Peyer's patch (tissue), 4 donors: ENCODE measurements at regions not wholly inside any gene's neighbourhood (a gene's known extent, or its start where the extent isn't known, plus 50 kb on each side); places are given as distances from the start of the nearest gene placed in this dataset.

ENCODE experiments used
- DNase-seq, 3 donors: peaks; one replicate each; pipeline ENCODE4 v3.0.0-alpha.2; 2017 to 2019
- H3K27ac ChIP-seq, 4 donors: fragments of 200-600 bp; sonication (generic); one replicate each; pipeline ENCODE4 v1.5.1; 2016 to 2019
- H3K27me3 ChIP-seq, 2 donors: fragments of 200-600 bp; sonication (generic); one replicate each; pipeline ENCODE4 v1.5.1; 2019
- H3K36me3 ChIP-seq, 3 donors: fragments of 200-600 bp; sonication (generic); one replicate each; pipeline ENCODE4 v1.5.1; 2016 to 2019
- H3K4me1 ChIP-seq, 4 donors: fragments of 200-600 bp; sonication (generic); one replicate each; pipeline ENCODE4 v1.5.1; 2016 to 2019
- H3K4me3 ChIP-seq, 4 donors: fragments of 200-600 bp; sonication (generic); 1 replicate in 3 of 4; 2 replicates in 1 of 4; pipeline ENCODE4 v1.5.1; 2016 to 2019; ENCODE audit warnings: mild to moderate bottlenecking in 1 of 4
- H3K9me3 ChIP-seq, 4 donors: fragments of 200-600 bp; sonication (generic); one replicate each; pipeline ENCODE4 v1.5.1; 2016 to 2019; ENCODE audit warnings: mild to moderate bottlenecking in 1 of 4
- POLR2A ChIP-seq, 2 donors: fragments of 450-650 bp; IDR thresholded peaks; one replicate each; pipeline ENCODE4 v1.5.1; 2017; ENCODE audit warnings: antibody characterized with exemption in 2 of 2, mild to moderate bottlenecking in 2 of 2, moderate library complexity in 2 of 2
- TF ChIP-seq, protein P1 (sequence below), 6 experiments: fragments of 450-650 bp in 4 of 6; fragments of 200-600 bp in 2 of 6; sonication (generic) in 1 of 6; IDR thresholded peaks; one replicate each; pipeline ENCODE4 v1.5.1; 2017 to 2019; ENCODE audit warnings: antibody characterized with exemption in 6 of 6, mild to moderate bottlenecking in 3 of 6, moderate library complexity in 1 of 6

DNA sequence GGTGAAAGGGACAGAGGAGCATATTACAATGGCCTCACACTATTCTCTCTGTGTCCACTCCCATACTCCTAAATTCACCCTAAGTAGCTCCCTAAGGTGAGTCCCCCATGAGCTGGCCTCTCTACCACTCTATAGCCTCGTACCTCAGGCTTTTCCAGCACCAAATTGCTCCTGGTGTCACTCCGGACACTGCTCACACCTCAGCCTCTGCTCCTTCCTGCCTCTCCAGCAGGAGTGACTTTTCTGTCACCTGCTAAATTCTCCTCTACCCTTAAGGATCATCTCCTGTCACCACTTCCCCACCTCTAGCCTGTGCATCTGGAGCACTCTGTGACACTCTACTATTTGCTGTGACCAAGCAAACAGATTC is 65.8 kb upstream of the CAMK1G start:
- H3K36me3 ChIP-seq, result no peaks in the 10 kb centered on the region
- no peaks in the 10 kb centered on the region for H3K4me1 ChIP-seq
- H3K4me3 ChIP-seq, result no peak overlapping the region
- no peak for DNase-seq
- no peaks in the 10 kb centered on the region for H3K27me3 ChIP-seq
- H3K27ac ChIP-seq, result no peak overlapping the region
- TF ChIP-seq, protein P1, sequence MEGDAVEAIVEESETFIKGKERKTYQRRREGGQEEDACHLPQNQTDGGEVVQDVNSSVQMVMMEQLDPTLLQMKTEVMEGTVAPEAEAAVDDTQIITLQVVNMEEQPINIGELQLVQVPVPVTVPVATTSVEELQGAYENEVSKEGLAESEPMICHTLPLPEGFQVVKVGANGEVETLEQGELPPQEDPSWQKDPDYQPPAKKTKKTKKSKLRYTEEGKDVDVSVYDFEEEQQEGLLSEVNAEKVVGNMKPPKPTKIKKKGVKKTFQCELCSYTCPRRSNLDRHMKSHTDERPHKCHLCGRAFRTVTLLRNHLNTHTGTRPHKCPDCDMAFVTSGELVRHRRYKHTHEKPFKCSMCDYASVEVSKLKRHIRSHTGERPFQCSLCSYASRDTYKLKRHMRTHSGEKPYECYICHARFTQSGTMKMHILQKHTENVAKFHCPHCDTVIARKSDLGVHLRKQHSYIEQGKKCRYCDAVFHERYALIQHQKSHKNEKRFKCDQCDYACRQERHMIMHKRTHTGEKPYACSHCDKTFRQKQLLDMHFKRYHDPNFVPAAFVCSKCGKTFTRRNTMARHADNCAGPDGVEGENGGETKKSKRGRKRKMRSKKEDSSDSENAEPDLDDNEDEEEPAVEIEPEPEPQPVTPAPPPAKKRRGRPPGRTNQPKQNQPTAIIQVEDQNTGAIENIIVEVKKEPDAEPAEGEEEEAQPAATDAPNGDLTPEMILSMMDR (IDR thresholded peaks at IDR 0.05), result no peak
- no peak for TF ChIP-seq POLR2A (IDR thresholded peaks at IDR 0.05)
- H3K9me3 ChIP-seq, result no peaks in the 10 kb centered on the region

DNA sequence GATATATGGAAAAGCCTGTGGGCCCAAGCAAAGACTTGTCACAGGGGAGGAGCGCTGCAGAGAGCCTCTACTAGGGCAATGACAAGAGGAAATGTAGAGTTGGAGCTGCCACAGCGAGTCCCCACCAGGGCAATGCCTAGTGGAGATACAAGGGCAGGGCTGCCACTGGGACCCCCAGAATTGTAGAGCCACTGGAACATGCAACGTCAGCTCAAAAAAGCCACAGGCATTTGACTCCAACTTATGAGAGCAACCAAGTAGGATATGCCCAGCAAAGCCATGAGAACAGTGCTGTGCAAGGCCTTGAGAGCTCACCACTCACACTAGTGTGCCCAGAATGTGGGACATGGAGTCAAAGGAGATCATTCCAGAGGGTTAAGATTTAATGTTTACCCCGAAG is 63.7 kb upstream of the CAMK1G start:
- no peaks in the 10 kb centered on the region for H3K36me3 ChIP-seq
- DNase-seq, result no peak
- no peaks in the 10 kb centered on the region for H3K9me3 ChIP-seq
- no peak overlapping the region for H3K27ac ChIP-seq
- H3K4me1 ChIP-seq, result no peaks in the 10 kb centered on the region
- no peak overlapping the region for H3K4me3 ChIP-seq
- TF ChIP-seq, protein P1 (IDR thresholded peaks at IDR 0.05), result no peak
- TF ChIP-seq POLR2A (IDR thresholded peaks at IDR 0.05), result no peak
- H3K27me3 ChIP-seq, result no peaks in the 10 kb centered on the region

DNA sequence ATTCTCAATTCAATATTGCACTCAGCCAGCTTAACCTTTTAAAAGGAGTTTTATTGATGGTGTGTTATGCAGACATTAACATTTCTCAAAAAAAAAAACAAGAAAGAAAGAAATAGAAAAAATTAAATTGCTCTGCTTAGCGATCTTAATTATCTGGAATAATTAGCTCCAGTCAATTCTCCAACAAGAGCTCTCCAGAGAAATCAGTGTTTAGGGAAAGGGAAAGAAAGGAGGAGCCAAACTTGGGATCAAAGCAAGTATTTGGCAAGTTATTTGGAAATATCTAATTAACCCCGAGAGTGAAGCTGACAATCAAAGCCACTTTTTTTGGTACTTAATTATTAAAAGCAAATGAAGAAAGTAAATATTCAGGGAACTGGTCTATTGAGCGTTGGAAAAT is 60.7 kb upstream of the CAMK1G start:
- Histone ChIP-seq H3K36me3 (no peaks in the 10 kb centered on the region), H3K27me3 (no peaks in the 10 kb centered on the region), H3K9me3 (no peaks in the 10 kb centered on the region), H3K4me3 (no peak overlapping the region), H3K4me1 (no peaks in the 10 kb centered on the region), H3K27ac (no peak overlapping the region)
- no peak for DNase-seq
- TF ChIP-seq, protein P1 (IDR thresholded peaks at IDR 0.05), result no peak
- no peak for TF ChIP-seq POLR2A (IDR thresholded peaks at IDR 0.05)

DNA sequence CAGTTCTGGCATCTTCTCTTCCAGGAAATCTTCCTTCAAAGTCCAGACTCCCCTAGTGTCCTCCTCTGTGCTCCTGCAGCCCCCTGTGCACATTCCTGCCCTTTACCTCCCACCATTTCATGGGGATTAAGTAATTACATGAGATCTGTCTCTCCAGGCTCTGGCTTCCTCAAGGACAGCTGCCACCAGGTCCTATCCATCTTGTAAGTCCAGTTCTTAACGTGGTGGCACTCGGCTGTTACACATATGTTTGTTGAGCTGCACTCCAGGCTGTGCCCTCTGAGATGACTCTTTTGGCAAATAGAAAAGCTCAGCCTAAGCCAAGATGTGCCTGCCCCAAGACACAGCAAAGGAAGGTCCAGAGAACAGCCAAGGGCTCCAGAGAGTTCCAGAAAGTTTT is 57.4 kb upstream of the CAMK1G start:
- no peak for DNase-seq
- Histone ChIP-seq H3K27ac (no peak overlapping the region), H3K4me1 (no peaks in the 10 kb centered on the region), H3K9me3 (no peaks in the 10 kb centered on the region), H3K4me3 (no peak overlapping the region), H3K27me3 (no peaks in the 10 kb centered on the region), H3K36me3 (no peaks in the 10 kb centered on the region)
- TF ChIP-seq POLR2A (IDR thresholded peaks at IDR 0.05), result no peak
- TF ChIP-seq, protein P1 (IDR thresholded peaks at IDR 0.05), result no peak

DNA sequence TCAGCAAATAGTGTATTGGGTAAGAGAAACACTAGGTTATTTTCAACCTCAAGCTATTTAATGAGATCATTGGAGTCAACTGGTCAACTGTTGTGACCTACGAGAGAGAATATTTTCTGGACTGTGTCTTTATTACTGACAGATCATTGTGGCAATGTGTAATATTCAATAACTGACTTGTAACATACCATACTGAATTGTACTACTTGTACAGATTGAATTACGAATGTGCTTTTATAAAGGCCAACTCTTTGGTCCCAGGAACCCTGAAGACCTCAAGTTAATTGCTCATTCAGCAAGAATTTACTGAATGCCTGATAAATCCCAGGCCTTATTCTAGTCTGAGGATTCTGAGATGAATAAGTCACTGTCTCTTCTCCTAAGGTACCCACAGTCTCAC is 56.1 kb upstream of the CAMK1G start:
- no peak overlapping the region for H3K27ac ChIP-seq
- H3K4me3 ChIP-seq, result no peak overlapping the region
- H3K27me3 ChIP-seq, result no peaks in the 10 kb centered on the region
- DNase-seq, result no peak
- H3K36me3 ChIP-seq, result no peaks in the 10 kb centered on the region
- H3K4me1 ChIP-seq, result no peaks in the 10 kb centered on the region
- H3K9me3 ChIP-seq, result no peaks in the 10 kb centered on the region
- TF ChIP-seq, protein P1 (IDR thresholded peaks at IDR 0.05), result no peak
- TF ChIP-seq POLR2A (IDR thresholded peaks at IDR 0.05), result no peak

DNA sequence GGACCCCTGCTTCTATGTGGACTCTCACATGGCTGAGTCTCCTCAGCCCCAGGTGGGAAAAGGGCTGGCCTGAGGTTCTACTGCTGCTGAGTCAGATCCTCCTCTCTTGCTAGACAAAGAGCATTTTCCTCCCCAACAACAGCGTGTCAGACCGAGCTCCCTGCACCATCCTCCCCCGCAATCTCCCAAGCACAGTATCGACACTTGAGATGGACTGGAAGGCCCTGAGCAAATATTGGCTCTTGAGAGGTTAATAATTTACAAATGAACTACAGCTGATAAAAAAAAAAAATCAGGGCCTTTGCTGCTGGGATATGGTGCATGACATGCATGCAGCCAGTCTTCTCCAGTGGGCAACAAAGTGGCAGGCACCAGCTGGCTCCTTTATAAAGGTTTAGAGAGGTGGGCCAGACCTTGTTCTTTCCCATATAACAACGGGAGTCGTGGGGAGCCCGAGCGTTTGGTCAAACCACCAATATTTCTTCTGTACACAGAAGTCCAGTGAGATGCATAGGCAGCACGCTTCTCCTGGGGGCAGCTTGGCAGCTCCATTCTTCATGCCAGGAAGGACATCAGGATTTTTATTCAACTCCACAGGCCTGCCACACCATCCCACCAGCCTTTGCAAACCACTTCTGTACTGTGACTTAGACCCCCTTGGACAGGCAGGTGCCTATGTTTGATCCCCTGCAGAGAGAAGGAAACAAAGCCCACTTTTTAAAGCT is 55.4 kb upstream of the CAMK1G start:
- no peaks in the 10 kb centered on the region for H3K27me3 ChIP-seq
- TF ChIP-seq POLR2A (IDR thresholded peaks at IDR 0.05), result no peak
- TF ChIP-seq, protein P1 (IDR thresholded peaks at IDR 0.05), result no peak
- H3K9me3 ChIP-seq, result no peaks in the 10 kb centered on the region
- no peak for DNase-seq
- H3K4me3 ChIP-seq, result no peak overlapping the region
- no peaks in the 10 kb centered on the region for H3K36me3 ChIP-seq
- no peaks in the 10 kb centered on the region for H3K4me1 ChIP-seq
- H3K27ac ChIP-seq, result no peak overlapping the region
